Right lobe of liver (tissue), 6 donors: ENCODE measurements at regions not wholly inside any gene's neighbourhood (a gene's known extent, or its start where the extent isn't known, plus 50 kb on each side); places are given as distances from the start of the nearest gene placed in this dataset.
A peak's percentile ranks its signal among the peaks of the same experiment; 100 is the strongest.

ENCODE experiments used
- ATAC-seq, 4 donors: fragments of 200-7000 bp; cut with Tn5 transposase; one replicate each; pipeline ENCODE4 v1.9.1; 2020; ENCODE audit warnings: mild to moderate bottlenecking in 4 of 4, moderate library complexity in 4 of 4
- DNase-seq, 3 donors: peaks; one replicate each; pipeline ENCODE4 v3.0.0-alpha.2; 2020
- H3K27ac ChIP-seq, 3 donors: fragments of 200-600 bp; one replicate each; pipeline ENCODE4 v1.8.0; 2022
- H3K27me3 ChIP-seq, 2 donors: fragments of 200-600 bp; one replicate each; pipeline ENCODE4 v1.8.0; 2022
- H3K36me3 ChIP-seq, 4 donors: fragments of 200-600 bp; sonication (generic) in 1 of 4; one replicate each; pipeline versions ENCODE4 v1.5.1 to v1.8.0; 2017 to 2022; ENCODE audit warnings: control low read depth in 1 of 4
- H3K4me1 ChIP-seq, 4 donors: fragments of 200-600 bp; sonication (generic) in 1 of 4; one replicate each; pipeline versions ENCODE4 v1.5.1 to v1.8.0; 2017 to 2022; ENCODE audit warnings: control low read depth in 1 of 4
- H3K4me3 ChIP-seq, 3 donors: fragments of 200-600 bp; one replicate each; pipeline ENCODE4 v1.8.0; 2022
- H3K9me3 ChIP-seq, 4 donors: fragments of 200-600 bp; sonication (generic) in 1 of 4; one replicate each; pipeline versions ENCODE4 v1.5.1 to v1.8.0; 2017 to 2022; ENCODE audit warnings: control low read depth in 1 of 4
- CTCF ChIP-seq, 4 donors: fragments of 200-600 bp in 3 of 4; fragments of 450-650 bp in 1 of 4; IDR thresholded peaks; one replicate each; pipeline versions ENCODE4 v1.5.1 to v1.8.0; 2016 to 2022; ENCODE audit warnings: antibody characterized with exemption in 4 of 4, mild to moderate bottlenecking in 2 of 4
- POLR2A ChIP-seq: fragments of 450-650 bp; IDR thresholded peaks from one replicate; pipeline ENCODE4 v1.6.1; 2017; ENCODE audit warnings: antibody characterized with exemption, mild to moderate bottlenecking
- WGBS: methylation state at CpG from one replicate; pipeline ENCODE4 v1.1.6; 2018; ENCODE audit warnings: low coverage, low lambda C conversion rate; ENCODE audit not compliant: insufficient coverage; ENCODE audit errors: missing lambda C conversion rate; 5-methylcytosine and 5-hydroxymethylcytosine counted together
- intact Hi-C, 2 donors: fragments of 100-400 bp; cut with DNase I; formaldehyde crosslinking; loops; one replicate each; pipeline versions ENCODE4 v1.11.2 to v1.14.1; 2022
- donor health status: DM: no; HTN: yes; CAD: no.
- donor health status: DM: no; HTN: no; CAD: no.
- donor health status: DM: no; HTN: no; CAD: no.
- donor health status: DM: no; HTN: yes; CAD: no.
- donor health status: DM: no; HTN: yes; CAD: no.

- WGBS = 86% methylated on average over 3 of the region's 3 CpGs
- DNase-seq = no peak
- Histone ChIP-seq H3K4me1 (no peaks in the 10 kb centered on the region), H3K27me3 (no peaks in the 10 kb centered on the region), H3K36me3 (no peaks in the 10 kb centered on the region), H3K27ac (no peak overlapping the region), H3K4me3 (no peak overlapping the region), H3K9me3 (no peaks in the 10 kb centered on the region)
- TF ChIP-seq CTCF (IDR thresholded peaks at IDR 0.05) (no peak), POLR2A (no peak)
- intact Hi-C loops = no loop called here
- ATAC-seq = no peak
These were observed 276.6 kb downstream of the CLIC5 start for GRCh38 chr6:45739058-45739457.

DNA sequence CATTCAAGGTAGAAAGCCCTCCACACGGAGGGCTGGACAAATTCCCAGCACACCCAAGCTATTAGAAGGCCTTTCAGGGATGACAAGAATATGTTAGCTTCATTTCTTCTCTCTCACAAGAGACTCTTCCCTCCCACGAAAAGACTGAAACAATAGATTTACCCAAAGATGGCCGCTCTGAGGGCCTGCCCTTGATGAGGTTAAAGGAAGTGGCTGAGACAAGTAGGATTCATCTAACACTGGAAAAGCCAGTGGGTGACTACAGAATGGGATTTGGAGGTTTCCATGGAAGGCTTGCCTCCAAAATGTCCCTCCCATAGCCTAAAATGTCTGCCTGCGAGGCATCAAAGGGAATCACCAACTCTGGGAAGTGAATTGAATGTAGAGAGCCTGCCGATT, 277.6 kb downstream of the CLIC5 start:
- no peak for TF ChIP-seq CTCF (IDR thresholded peaks at IDR 0.05)
- no peak for TF ChIP-seq POLR2A
- H3K36me3 ChIP-seq = no peaks in the 10 kb centered on the region
- H3K4me1 ChIP-seq = no peaks in the 10 kb centered on the region
- 56% methylated on average over 4 of the region's 5 CpGs for WGBS
- ATAC-seq (no peak), DNase-seq (no peak)
- H3K27ac ChIP-seq = no peak overlapping the region
- no peaks in the 10 kb centered on the region for H3K27me3 ChIP-seq
- intact Hi-C loops = no loop called here
- no peak overlapping the region for H3K4me3 ChIP-seq
- H3K9me3 ChIP-seq = no peaks in the 10 kb centered on the region

GRCh38 chr6:45737331-45738056, 278.2 kb downstream of the CLIC5 start:
- H3K27ac ChIP-seq = no peak overlapping the region
- TF ChIP-seq CTCF (IDR thresholded peaks at IDR 0.05) = no peak
- TF ChIP-seq POLR2A = no peak
- H3K36me3 ChIP-seq = no peaks in the 10 kb centered on the region
- no peaks in the 10 kb centered on the region for H3K4me1 ChIP-seq
- no peak overlapping the region for H3K4me3 ChIP-seq
- no peaks in the 10 kb centered on the region for H3K27me3 ChIP-seq
- DNase-seq = no peak
- ATAC-seq = peak in 1 of 4 donors; percentile 24
- intact Hi-C loops = no loop called here
- no peaks in the 10 kb centered on the region for H3K9me3 ChIP-seq
- WGBS = 52% methylated on average over 9 of the region's 9 CpGs

GRCh38 chr6:45736134-45736533, 279.5 kb downstream of the CLIC5 start:
- Histone ChIP-seq H3K4me1 (no peaks in the 10 kb centered on the region), H3K9me3 (no peaks in the 10 kb centered on the region), H3K27me3 (no peaks in the 10 kb centered on the region), H3K36me3 (no peaks in the 10 kb centered on the region), H3K4me3 (no peak overlapping the region), H3K27ac (no peak overlapping the region)
- intact Hi-C loops = no loop called here
- no peak for ATAC-seq
- no peak for DNase-seq
- TF ChIP-seq CTCF (IDR thresholded peaks at IDR 0.05) (no peak), POLR2A (no peak)
- 64% methylated on average over 4 of the region's 5 CpGs for WGBS
